ENCODE measurements at regions not wholly inside any gene's neighbourhood (a gene's known extent, or its start where the extent isn't known, plus 50 kb on each side); places are given as distances from the start of the nearest gene placed in this dataset.

GRCh38 chr1:191163621-191164020 is 686.0 kb upstream of the BRINP3 start:
- H3K27me3 ChIP-seq = no peaks in the 10 kb centered on the region
- no peak for TF ChIP-seq POLR2AphosphoS5 (IDR thresholded peaks at IDR 0.05)
- no peak for TF ChIP-seq POLR2A (IDR thresholded peaks at IDR 0.05)
- H3K4me1 ChIP-seq = no peaks in the 10 kb centered on the region
- no peak for DNase-seq
- intact Hi-C loops (cut with DNase I) = no loop called here
- no peak overlapping the region for H3K4me3 ChIP-seq
- H3K27ac ChIP-seq = no peak overlapping the region
- H3K9me3 ChIP-seq = no peaks in the 10 kb centered on the region
- no peaks in the 10 kb centered on the region for H3K36me3 ChIP-seq

DNA sequence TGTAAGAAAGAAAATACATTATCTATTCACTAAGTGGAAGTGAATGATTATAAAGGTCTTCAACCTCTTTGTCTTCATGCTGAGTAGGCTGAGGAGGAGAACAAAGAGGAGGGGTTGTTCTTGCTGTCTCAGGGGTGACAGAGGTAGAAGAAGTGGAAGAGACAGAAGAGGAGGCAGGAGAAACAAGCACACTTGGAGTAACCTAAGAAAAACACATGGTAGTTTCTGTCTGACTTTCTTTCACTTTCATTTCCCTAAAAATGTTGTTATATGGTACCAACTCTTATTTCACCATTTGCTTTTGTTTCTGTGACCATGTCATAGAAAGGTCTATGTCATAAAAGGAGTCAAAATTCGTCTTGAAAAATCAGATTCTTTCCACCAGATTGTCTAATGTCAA is 696.6 kb upstream of the BRINP3 start:
- H3K27me3 ChIP-seq = no peaks in the 10 kb centered on the region
- no peak for DNase-seq
- H3K4me1 ChIP-seq = peaks cover 0 to 8% (median 0%) of the 10 kb centered on the region in 4 donors
- TF ChIP-seq POLR2AphosphoS5 (IDR thresholded peaks at IDR 0.05) (no peak), EP300 (IDR thresholded peaks at IDR 0.05) (no peak), POLR2A (IDR thresholded peaks at IDR 0.05) (no peak)
- TF ChIP-seq, protein P1, sequence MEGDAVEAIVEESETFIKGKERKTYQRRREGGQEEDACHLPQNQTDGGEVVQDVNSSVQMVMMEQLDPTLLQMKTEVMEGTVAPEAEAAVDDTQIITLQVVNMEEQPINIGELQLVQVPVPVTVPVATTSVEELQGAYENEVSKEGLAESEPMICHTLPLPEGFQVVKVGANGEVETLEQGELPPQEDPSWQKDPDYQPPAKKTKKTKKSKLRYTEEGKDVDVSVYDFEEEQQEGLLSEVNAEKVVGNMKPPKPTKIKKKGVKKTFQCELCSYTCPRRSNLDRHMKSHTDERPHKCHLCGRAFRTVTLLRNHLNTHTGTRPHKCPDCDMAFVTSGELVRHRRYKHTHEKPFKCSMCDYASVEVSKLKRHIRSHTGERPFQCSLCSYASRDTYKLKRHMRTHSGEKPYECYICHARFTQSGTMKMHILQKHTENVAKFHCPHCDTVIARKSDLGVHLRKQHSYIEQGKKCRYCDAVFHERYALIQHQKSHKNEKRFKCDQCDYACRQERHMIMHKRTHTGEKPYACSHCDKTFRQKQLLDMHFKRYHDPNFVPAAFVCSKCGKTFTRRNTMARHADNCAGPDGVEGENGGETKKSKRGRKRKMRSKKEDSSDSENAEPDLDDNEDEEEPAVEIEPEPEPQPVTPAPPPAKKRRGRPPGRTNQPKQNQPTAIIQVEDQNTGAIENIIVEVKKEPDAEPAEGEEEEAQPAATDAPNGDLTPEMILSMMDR (IDR thresholded peaks at IDR 0.05) = no peak
- intact Hi-C loops (cut with DNase I) = no loop called here
- no peak overlapping the region for H3K4me3 ChIP-seq
- no peaks in the 10 kb centered on the region for H3K9me3 ChIP-seq
- WGBS, 2 donors = 23 to 59% methylated on average over 1 of the region's 1 CpG
- H3K36me3 ChIP-seq = no peaks in the 10 kb centered on the region
- H3K27ac ChIP-seq = no peak overlapping the region

- no peak overlapping the region for H3K27ac ChIP-seq
- intact Hi-C loops (cut with DNase I) = no loop called here
- H3K9me3 ChIP-seq = no peaks in the 10 kb centered on the region
- no peaks in the 10 kb centered on the region for H3K36me3 ChIP-seq
- WGBS, 2 donors = 87 to 96% methylated on average over 1 of the region's 1 CpG
- no peak for TF ChIP-seq POLR2AphosphoS5 (IDR thresholded peaks at IDR 0.05)
- TF ChIP-seq POLR2A (IDR thresholded peaks at IDR 0.05) = no peak
- TF ChIP-seq, protein P1 (IDR thresholded peaks at IDR 0.05) = no peak
- TF ChIP-seq EP300 (IDR thresholded peaks at IDR 0.05) = no peak
- H3K27me3 ChIP-seq = no peaks in the 10 kb centered on the region
- no peak for DNase-seq
- H3K4me3 ChIP-seq = no peak overlapping the region
- H3K4me1 ChIP-seq = peaks cover 0 to 8% (median 0%) of the 10 kb centered on the region in 4 donors
Measured at GRCh38 chr1:191176131-191176530, 698.5 kb upstream of the BRINP3 start.

- WGBS, 2 donors = 40 to 59% methylated on average over 2 of the region's 2 CpGs
- no peak for DNase-seq
- H3K36me3 ChIP-seq = no peaks in the 10 kb centered on the region
- no peak for TF ChIP-seq POLR2A (IDR thresholded peaks at IDR 0.05)
- no peak for TF ChIP-seq POLR2AphosphoS5 (IDR thresholded peaks at IDR 0.05)
- TF ChIP-seq EP300 (IDR thresholded peaks at IDR 0.05) = no peak
- TF ChIP-seq, protein P1 (IDR thresholded peaks at IDR 0.05) = no peak
- H3K4me1 ChIP-seq = no peaks in the 10 kb centered on the region
- H3K4me3 ChIP-seq = no peak overlapping the region
- no peak overlapping the region for H3K27ac ChIP-seq
- no peaks in the 10 kb centered on the region for H3K9me3 ChIP-seq
- H3K27me3 ChIP-seq = no peaks in the 10 kb centered on the region
- intact Hi-C loops (cut with DNase I) = no loop called here
Measured at GRCh38 chr1:191206513-191207207, 729.0 kb upstream of the BRINP3 start.

GRCh38 chr1:191222206-191222605 is 744.5 kb upstream of the BRINP3 start:
- TF ChIP-seq EP300 (IDR thresholded peaks at IDR 0.05) (no peak), POLR2AphosphoS5 (IDR thresholded peaks at IDR 0.05) (no peak), POLR2A (IDR thresholded peaks at IDR 0.05) (no peak)
- TF ChIP-seq, protein P1 (IDR thresholded peaks at IDR 0.05) = no peak
- Histone ChIP-seq H3K4me3 (no peak overlapping the region), H3K4me1 (no peaks in the 10 kb centered on the region), H3K27me3 (no peaks in the 10 kb centered on the region), H3K36me3 (no peaks in the 10 kb centered on the region), H3K27ac (no peak overlapping the region), H3K9me3 (peaks cover 0 to 4% (median 0%) of the 10 kb centered on the region in 4 donors)
- 21 to 65% methylated on average over 5 of the region's 5 CpGs for WGBS, 2 donors
- intact Hi-C loops (cut with DNase I) = no loop called here
- no peak for DNase-seq
